BE2C (cell line): ENCODE measurements at regions not wholly inside any gene's neighbourhood (a gene's known extent, or its start where the extent isn't known, plus 50 kb on each side); places are given as distances from the start of the nearest gene placed in this dataset.
"Not testable (repeated sequence)": the region's sequence is repeated elsewhere in the genome, so short reads cannot be mapped to it uniquely, and the experiment has no call there.

Experiments
- DNase-seq: peaks from one replicate; pipeline ENCODE4 v3.0.0-alpha.2; 2020
- H3K27me3 ChIP-seq: fragments of 250-450 bp; sonication (Bioruptor Pico); 2 replicates; pipeline ENCODE4 v1.5.1; 2020; ENCODE audit warnings: mild to moderate bottlenecking
- H3K36me3 ChIP-seq: fragments of 250-450 bp; sonication (Bioruptor Pico); 2 replicates; pipeline ENCODE4 v1.5.1; 2020; ENCODE audit warnings: mild to moderate bottlenecking
- H3K4me1 ChIP-seq: fragments of 250-450 bp; sonication (Bioruptor Pico); 2 replicates; pipeline ENCODE4 v1.5.1; 2020
- H3K4me3 ChIP-seq: 2 replicates; pipeline ENCODE4 v1.5.1; 2011; ENCODE audit warnings: low read depth, low read length
- H3K9me3 ChIP-seq: fragments of 250-450 bp; sonication (Bioruptor Pico); 2 replicates; pipeline ENCODE4 v1.5.1; 2020
- TF ChIP-seq, protein P1 (sequence below): IDR thresholded peaks from 2 replicates; pipeline ENCODE4 v1.5.1; 2012; ENCODE audit warnings: mild to moderate bottlenecking, low read depth, low read length

DNA sequence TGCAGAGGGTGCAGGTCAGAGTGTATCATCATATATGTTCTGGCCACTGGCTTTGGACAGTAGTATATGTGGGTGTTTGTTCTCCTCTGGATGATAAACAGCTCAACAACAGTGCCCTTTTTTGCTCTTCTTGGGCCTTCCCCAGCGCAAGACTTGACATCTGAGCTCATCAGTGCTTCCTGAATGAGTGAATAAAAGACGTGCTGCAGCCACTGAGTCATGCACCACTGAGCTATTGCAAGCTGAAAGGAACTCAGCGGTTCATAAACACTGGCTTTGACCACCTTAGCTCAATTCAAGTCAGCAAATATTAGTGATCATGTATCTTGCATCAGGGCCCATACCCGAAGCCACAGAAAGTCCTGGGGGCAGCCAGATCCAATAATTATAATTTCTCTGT lies 105.3 kb upstream of the KCNG1 start:
- Histone ChIP-seq H3K4me3 (no peak overlapping the region), H3K27me3 (no peaks in the 10 kb centered on the region), H3K9me3 (no peaks in the 10 kb centered on the region), H3K4me1 (peaks cover 10% of the 10 kb centered on the region), H3K36me3 (no peaks in the 10 kb centered on the region)
- TF ChIP-seq, protein P1, sequence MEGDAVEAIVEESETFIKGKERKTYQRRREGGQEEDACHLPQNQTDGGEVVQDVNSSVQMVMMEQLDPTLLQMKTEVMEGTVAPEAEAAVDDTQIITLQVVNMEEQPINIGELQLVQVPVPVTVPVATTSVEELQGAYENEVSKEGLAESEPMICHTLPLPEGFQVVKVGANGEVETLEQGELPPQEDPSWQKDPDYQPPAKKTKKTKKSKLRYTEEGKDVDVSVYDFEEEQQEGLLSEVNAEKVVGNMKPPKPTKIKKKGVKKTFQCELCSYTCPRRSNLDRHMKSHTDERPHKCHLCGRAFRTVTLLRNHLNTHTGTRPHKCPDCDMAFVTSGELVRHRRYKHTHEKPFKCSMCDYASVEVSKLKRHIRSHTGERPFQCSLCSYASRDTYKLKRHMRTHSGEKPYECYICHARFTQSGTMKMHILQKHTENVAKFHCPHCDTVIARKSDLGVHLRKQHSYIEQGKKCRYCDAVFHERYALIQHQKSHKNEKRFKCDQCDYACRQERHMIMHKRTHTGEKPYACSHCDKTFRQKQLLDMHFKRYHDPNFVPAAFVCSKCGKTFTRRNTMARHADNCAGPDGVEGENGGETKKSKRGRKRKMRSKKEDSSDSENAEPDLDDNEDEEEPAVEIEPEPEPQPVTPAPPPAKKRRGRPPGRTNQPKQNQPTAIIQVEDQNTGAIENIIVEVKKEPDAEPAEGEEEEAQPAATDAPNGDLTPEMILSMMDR, result no peak
- no peak for DNase-seq

DNA sequence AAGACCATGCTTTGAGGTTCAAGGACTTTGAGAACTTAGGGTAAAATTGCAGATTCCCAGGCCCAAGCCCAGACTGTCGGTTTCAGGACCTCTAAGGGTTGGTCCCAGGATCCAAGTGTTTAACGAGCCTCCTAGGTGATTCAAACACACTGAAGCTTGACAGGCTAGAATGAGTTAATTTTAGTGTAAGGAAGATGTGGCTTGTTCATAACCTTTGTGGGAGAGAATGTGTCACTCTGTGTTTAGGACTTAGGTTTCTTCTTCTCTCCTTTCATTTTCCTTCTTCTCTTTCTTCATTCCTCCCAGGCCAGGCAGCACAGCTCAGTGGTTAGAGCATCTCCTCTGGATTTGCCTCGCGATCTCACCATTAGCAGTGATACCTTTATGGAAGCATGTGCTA lies 104.8 kb upstream of the KCNG1 start:
- Histone ChIP-seq H3K36me3 (no peaks in the 10 kb centered on the region), H3K4me1 (peaks cover 10% of the 10 kb centered on the region), H3K27me3 (no peaks in the 10 kb centered on the region), H3K4me3 (no peak overlapping the region), H3K9me3 (no peaks in the 10 kb centered on the region)
- DNase-seq, result no peak
- TF ChIP-seq, protein P1, result no peak

DNA sequence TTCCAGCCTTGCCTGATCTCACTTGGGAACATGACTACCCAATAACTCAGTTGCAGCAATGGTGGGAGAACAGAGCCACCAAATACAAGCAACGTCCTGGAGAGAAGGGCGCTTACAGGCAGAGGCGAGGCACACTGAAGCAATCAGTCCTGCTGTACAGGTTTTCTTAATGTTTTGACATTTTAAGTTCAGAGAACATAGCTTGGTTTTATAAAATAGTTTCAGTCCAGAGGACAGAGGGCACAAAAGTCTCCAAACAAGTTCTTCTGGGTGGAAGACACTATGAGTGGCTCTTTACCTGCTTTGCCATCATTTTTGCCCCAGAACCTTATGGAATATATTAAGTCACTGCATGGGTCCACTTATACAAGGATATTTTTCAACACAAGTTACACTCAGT lies 103.4 kb upstream of the KCNG1 start:
- TF ChIP-seq, protein P1, result no peak
- H3K27me3 ChIP-seq, result no peaks in the 10 kb centered on the region
- peaks cover 10% of the 10 kb centered on the region for H3K4me1 ChIP-seq

DNA sequence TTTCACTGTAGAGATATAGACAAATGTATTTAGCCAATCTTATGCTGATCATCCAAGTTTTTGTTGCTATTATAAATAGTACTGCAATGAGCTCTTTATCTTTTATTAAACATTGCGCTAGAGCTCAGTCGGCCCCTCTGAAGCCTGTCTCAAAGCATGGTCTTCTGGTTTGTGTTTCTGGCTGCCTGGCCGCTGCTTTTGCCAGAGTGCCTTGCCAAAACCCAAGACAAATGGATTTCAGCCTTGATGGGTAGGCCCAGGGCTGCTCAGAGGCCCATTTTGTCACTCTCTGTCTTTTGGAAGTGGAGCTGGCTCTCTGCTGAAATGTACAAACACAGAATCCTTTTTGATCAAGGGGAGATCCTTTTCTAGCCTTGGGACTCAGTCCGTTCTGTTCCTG lies 102.9 kb upstream of the KCNG1 start:
- TF ChIP-seq, protein P1, result no peak
- Histone ChIP-seq H3K36me3 (no peaks in the 10 kb centered on the region), H3K27me3 (no peaks in the 10 kb centered on the region), H3K4me1 (peaks cover 10% of the 10 kb centered on the region), H3K4me3 (no peak overlapping the region), H3K9me3 (no peaks in the 10 kb centered on the region)
- no peak for DNase-seq

More for the DNA sequence above, 103.4 kb upstream of the KCNG1 start:
- H3K36me3 ChIP-seq, result no peaks in the 10 kb centered on the region
- DNase-seq, result no peak
- H3K9me3 ChIP-seq, result no peaks in the 10 kb centered on the region
- H3K4me3 ChIP-seq, result no peak overlapping the region

DNA sequence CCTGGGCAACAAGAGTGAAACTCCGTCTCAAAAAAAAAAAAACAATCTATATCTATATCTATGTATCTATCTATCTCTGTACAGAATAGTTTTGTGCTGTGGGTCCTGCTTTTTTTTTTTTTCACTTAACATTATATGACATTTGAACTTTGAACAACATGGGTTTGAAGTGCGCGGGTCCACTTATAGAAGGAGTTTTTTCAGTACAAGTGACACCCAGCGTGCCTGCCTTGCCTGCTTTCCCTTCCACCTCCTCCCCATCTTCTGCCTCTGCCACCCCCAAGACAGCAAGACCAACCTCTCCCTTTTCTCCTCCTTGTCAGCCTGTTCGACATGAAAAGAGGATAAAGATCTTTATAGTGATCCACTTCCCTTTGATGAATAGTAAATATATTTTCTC lies 102.2 kb upstream of the KCNG1 start:
- no peak for DNase-seq
- Histone ChIP-seq H3K36me3 (no peaks in the 10 kb centered on the region), H3K27me3 (no peaks in the 10 kb centered on the region), H3K4me1 (peaks cover 10% of the 10 kb centered on the region), H3K4me3 (no peak overlapping the region), H3K9me3 (no peaks in the 10 kb centered on the region)
- TF ChIP-seq, protein P1, result no peak

DNA sequence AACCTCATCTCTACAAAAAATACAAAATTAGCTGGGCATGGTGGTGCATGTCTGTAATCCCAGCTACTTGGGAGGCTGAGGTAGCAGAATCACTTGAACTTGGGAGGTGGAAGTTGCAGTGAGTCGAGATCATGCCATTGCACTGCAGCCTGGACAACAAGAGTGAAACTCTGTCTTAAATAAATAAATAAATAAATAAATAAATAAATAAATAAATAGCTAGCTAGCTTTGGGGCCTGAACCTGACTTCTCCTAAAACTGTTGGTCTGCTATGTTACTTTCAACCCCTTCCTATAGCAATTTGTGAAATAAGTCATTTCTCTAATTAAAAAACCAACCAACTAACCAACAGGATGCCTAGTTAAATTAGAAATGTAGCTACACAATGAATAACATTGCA lies 101.0 kb upstream of the KCNG1 start:
- H3K9me3 ChIP-seq, H3K4me1 ChIP-seq, H3K36me3 ChIP-seq: not testable (repeated sequence)

More for the DNA sequence above, 101.0 kb upstream of the KCNG1 start:
- H3K27me3 ChIP-seq, DNase-seq, H3K4me3 ChIP-seq: not testable (repeated sequence)
